GM12878 (cell line): ENCODE measurements at regions not wholly inside any gene's neighbourhood (a gene's known extent, or its start where the extent isn't known, plus 50 kb on each side); places are given as distances from the start of the nearest gene placed in this dataset.
A peak's percentile ranks its signal among the peaks of the same experiment; 100 is the strongest.

Experiments
- ATAC-seq: fragments of 200-7000 bp; cut with Tn5 transposase; 3 replicates; pipeline ENCODE4 v1.9.1; 2020; ENCODE audit warnings: mild to moderate bottlenecking, moderate library complexity
- BruUV-seq: library from RNA; stranded (reverse); fragments of 400-500 nt; replicated peaks from 2 replicates; lab custom pipeline; 2021; lab: Mats Ljungman, UMichigan
- CTCF ChIA-PET: fragments of 300-600 bp; sonication (Branson Sonifier 250); formaldehyde crosslinking; extraction: SDS; loops from one replicate; lab custom pipeline; 2021; ENCODE audit warnings: inconsistent platforms; lab: Yijun Ruan, JAX
- POLR2A ChIA-PET: fragments of 350-600 bp; formaldehyde crosslinking; extraction: SDS; loops from one replicate; lab custom pipeline; 2021; ENCODE audit warnings: inconsistent platforms; lab: Charles Lee
- RAD21 ChIA-PET: fragments of 300-600 bp; sonication (Branson Sonifier 250); formaldehyde crosslinking; loops from one replicate; lab custom pipeline; 2023; ENCODE audit warnings: antibody characterized with exemption; ENCODE audit not compliant: unreplicated experiment; lab: Charles Lee
- SMC1A ChIA-PET: fragments of 300-600 bp; sonication (Branson Sonifier 250); formaldehyde crosslinking; loops from one replicate; lab custom pipeline; 2023; ENCODE audit not compliant: unreplicated experiment, uncharacterized antibody; lab: Charles Lee
- DNase-seq: peaks from one replicate; pipeline ENCODE4 v3.0.0-alpha.2; 2011; ENCODE audit warnings: low read depth, low spot score
- FAIRE-seq: peaks from 3 replicates; lab custom pipeline; 2011; peaks lifted over from hg19 to GRCh38; lab: Jason Lieb, UNC
- H2AFZ ChIP-seq: 2 replicates; pipeline ENCODE4 v1.6.0; 2011; ENCODE audit warnings: low read depth, low read length, control low read depth; ENCODE audit not compliant: control insufficient read depth
- H3K27ac ChIP-seq: 2 replicates; pipeline ENCODE4 v1.5.1; 2011; ENCODE audit warnings: control low read depth; ENCODE audit not compliant: control insufficient read depth, insufficient read depth
- H3K27me3 ChIP-seq, 2 experiments: replicated peaks in 1 of 2; 2 replicates each; pipeline versions ENCODE4 v1.6.0 to v1.6.1; 2011; ENCODE audit warnings: low read length in 1 of 2; ENCODE audit not compliant: control insufficient read depth in 2 of 2, insufficient read depth in 2 of 2
- H3K36me3 ChIP-seq, 2 experiments: 2 replicates each; pipeline ENCODE4 v1.5.1; 2011; ENCODE audit warnings: low read length in 1 of 2; ENCODE audit not compliant: control insufficient read depth in 2 of 2, insufficient read depth in 2 of 2
- H3K4me1 ChIP-seq: 2 replicates; pipeline ENCODE4 v1.6.1; 2011; ENCODE audit warnings: mild to moderate bottlenecking, low read length, moderate library complexity, mixed read lengths; ENCODE audit not compliant: control insufficient read depth, insufficient read depth
- H3K4me2 ChIP-seq: 2 replicates; pipeline ENCODE4 v1.6.0; 2011; ENCODE audit warnings: control low read depth; ENCODE audit not compliant: control insufficient read depth, insufficient read depth
- H3K4me3 ChIP-seq: fragments of 200-600 bp; sonication (generic); 2 replicates; pipeline ENCODE4 v1.5.1; 2016
- H3K79me2 ChIP-seq: 2 replicates; pipeline ENCODE4 v1.6.0; 2011; ENCODE audit warnings: low read length; ENCODE audit not compliant: control insufficient read depth, insufficient read depth
- H3K9ac ChIP-seq: 2 replicates; pipeline ENCODE4 v1.8.0; 2011; ENCODE audit warnings: low read length, control low read depth, mixed read lengths; ENCODE audit not compliant: control insufficient read depth, insufficient read depth
- H3K9me3 ChIP-seq: replicated peaks from 3 replicates; pipeline ENCODE4 v1.5.1; 2011; ENCODE audit warnings: mild to moderate bottlenecking, low read length; ENCODE audit not compliant: control insufficient read depth, insufficient read depth
- H4K20me1 ChIP-seq: 2 replicates; pipeline ENCODE4 v1.6.0; 2011; ENCODE audit not compliant: control insufficient read depth, insufficient read depth
- BCL11A ChIP-seq: IDR thresholded peaks from 2 replicates; pipeline ENCODE4 v1.6.1; 2011; ENCODE audit warnings: low read depth, low read length
- CEBPB ChIP-seq, 2 experiments: fragments of 150-350 bp in 1 of 2; IDR thresholded peaks; 2 replicates each; pipeline ENCODE4 v1.6.1; 2012 to 2014; ENCODE audit warnings: low read depth in 2 of 2, low read length in 2 of 2, borderline replicate concordance in 1 of 2, inconsistent platforms in 1 of 2
- EP300 ChIP-seq, 2 experiments: fragments of 150-350 bp in 1 of 2; IDR thresholded peaks; 2 replicates each; pipeline ENCODE4 v1.6.1; 2011 to 2012; ENCODE audit warnings: low read depth in 2 of 2, low read length in 2 of 2, borderline replicate concordance in 1 of 2, improper control_type of control experiment in 1 of 2, inconsistent platforms in 1 of 2; ENCODE audit not compliant: control insufficient read depth in 1 of 2
- GATAD2B ChIP-seq: fragments of 450-650 bp; conservative IDR thresholded peaks from 2 replicates; pipeline ENCODE4 v1.6.1; 2017; ENCODE audit warnings: low read depth, mild to moderate bottlenecking, moderate library complexity
- HDAC6 ChIP-seq: fragments of 200-600 bp; sonication (generic); IDR thresholded peaks from one replicate; pipeline ENCODE4 v1.8.0; 2017; ENCODE audit warnings: antibody characterized with exemption; ENCODE audit not compliant: unreplicated experiment
- MEF2B ChIP-seq: fragments of 450-650 bp; IDR thresholded peaks from 2 replicates; pipeline ENCODE4 v1.6.1; 2018; ENCODE audit warnings: mild to moderate bottlenecking, moderate library complexity; ENCODE audit not compliant: partially characterized antibody, poor library complexity, severe bottlenecking
- NBN ChIP-seq: fragments of 450-650 bp; IDR thresholded peaks from 2 replicates; pipeline ENCODE4 v1.6.1; 2016
- PKNOX1 ChIP-seq: fragments of 450-650 bp; IDR thresholded peaks from 2 replicates; pipeline ENCODE4 v1.6.1; 2016; ENCODE audit warnings: mild to moderate bottlenecking
- SMAD5 ChIP-seq: IDR thresholded peaks from 2 replicates; pipeline ENCODE4 v1.6.1; 2016; ENCODE audit warnings: antibody characterized with exemption, low read depth
- SPI1 ChIP-seq: IDR thresholded peaks from 2 replicates; pipeline ENCODE4 v1.6.1; 2011; ENCODE audit warnings: low read depth, mild to moderate bottlenecking, low read length, moderate library complexity, borderline replicate concordance; ENCODE audit not compliant: insufficient read depth
- SUZ12 ChIP-seq: fragments of 200-600 bp; sonication (generic); IDR thresholded peaks from one replicate; pipeline ENCODE4 v1.6.1; 2018; ENCODE audit warnings: antibody characterized with exemption, mild to moderate bottlenecking; ENCODE audit not compliant: unreplicated experiment
- ZBTB33 ChIP-seq: fragments of 450-650 bp; IDR thresholded peaks from 2 replicates; pipeline ENCODE4 v1.6.1; 2017; ENCODE audit warnings: mild to moderate bottlenecking
- ZNF24 ChIP-seq: fragments of 450-650 bp; IDR thresholded peaks from 2 replicates; pipeline ENCODE4 v1.6.1; 2017; ENCODE audit warnings: antibody characterized with exemption, mild to moderate bottlenecking
- ZNF687 ChIP-seq: fragments of 450-650 bp; IDR thresholded peaks from 2 replicates; pipeline ENCODE4 v1.6.1; 2017; ENCODE audit warnings: mild to moderate bottlenecking, moderate library complexity
- ZZZ3 ChIP-seq: IDR thresholded peaks from 2 replicates; pipeline ENCODE4 v1.6.1; 2011; ENCODE audit warnings: low read depth; ENCODE audit not compliant: control insufficient read depth, insufficient read length
- WGBS: methylation state at CpG from one replicate; pipeline ENCODE4 v1.1.6; 2016; ENCODE audit warnings: low lambda C conversion rate; ENCODE audit not compliant: insufficient replicate concordance, insufficient coverage; ENCODE audit errors: missing lambda C conversion rate; 5-methylcytosine and 5-hydroxymethylcytosine counted together
- in situ Hi-C: fragments of 300-500 bp; cut with MboI; formaldehyde crosslinking; loops from 9 replicates; pipeline ENCODE4 v1.14.3; 2018; ENCODE audit warnings: mixed read lengths
- intact Hi-C: fragments of 100-400 bp; cut with micrococcal nuclease; formaldehyde crosslinking; loops from one replicate; pipeline ENCODE4 v1.14.2; 2022; ENCODE audit not compliant: unreplicated experiment

- no peaks in the 10 kb centered on the region for H3K79me2 ChIP-seq
- H2AFZ ChIP-seq, result no peak overlapping the region
- H3K27me3 ChIP-seq, result no peaks in the 10 kb centered on the region
- RAD21 ChIA-PET, result no interaction called here
- H4K20me1 ChIP-seq, result no peaks in the 10 kb centered on the region
- FAIRE-seq (peak; percentile 57), ATAC-seq (no peak), DNase-seq (no peak)
- SMC1A ChIA-PET, result no interaction called here
- no peaks in the 10 kb centered on the region for H3K9me3 ChIP-seq
- POLR2A ChIA-PET, result no interaction called here
- in situ Hi-C loops (no loop called here), intact Hi-C loops (no loop called here)
- WGBS, result 3% methylated on average over 4 of the region's 4 CpGs
- CTCF ChIA-PET, result interaction anchor here (1.4 kb wide), 1 partner anchor 60 kb away, joined by 3 read pairs; no protein-coding TSS in a partner anchor
- TF ChIP-seq CEBPB (IDR thresholded peaks at IDR 0.05; ENCODE audit: borderline replicate concordance in 1 of 2, low read depth in 2 of 2, low read length in 2 of 2) (no peak), HDAC6 (no peak), GATAD2B (no peak), ZZZ3 (no peak), BCL11A (no peak), EP300 (IDR thresholded peaks at IDR 0.05; ENCODE audit: borderline replicate concordance in 1 of 2, control insufficient read depth in 1 of 2, low read depth in 2 of 2, low read length in 2 of 2) (no peak), MEF2B (no peak), SPI1 (no peak), PKNOX1 (no peak), ZNF24 (no peak), SMAD5 (no peak), ZNF687 (no peak), SUZ12 (no peak), ZBTB33 (no peak), NBN (no peak)
- H3K4me3 ChIP-seq, result no peak overlapping the region
- no peaks in the 10 kb centered on the region for H3K4me1 ChIP-seq
- no peak overlapping the region for H3K9ac ChIP-seq
- no TSS peak for BruUV-seq
- no peak overlapping the region for H3K27ac ChIP-seq
- H3K4me2 ChIP-seq, result no peak overlapping the region
- H3K36me3 ChIP-seq, result no peaks in the 10 kb centered on the region
Observed at GRCh38 chr2:175750195-175750594, 251.9 kb downstream of the LNPK start.
